ENCODE measurements at regions not wholly inside any gene's neighbourhood (a gene's known extent, or its start where the extent isn't known, plus 50 kb on each side); places are given as distances from the start of the nearest gene placed in this dataset.

- Mint-ChIP-seq H3K4me1 (ENCODE audit: low read depth) (peaks cover 6% of the 10 kb centered on the region), H3K4me3 (ENCODE audit: low read depth) (no peak overlapping the region), H3K9me3 (ENCODE audit: low read depth) (no peaks in the 10 kb centered on the region), H3K36me3 (ENCODE audit: insufficient read depth) (no peaks in the 10 kb centered on the region), H3K27me3 (no peaks in the 10 kb centered on the region), H3K27ac (no peak overlapping the region)
- DNase-seq (ENCODE audit: low spot score, unreplicated experiment), result no peak
- no peak for TF ChIP-seq CTCF (IDR thresholded peaks at IDR 0.05; ENCODE audit: unreplicated experiment)
Observed at GRCh38 chr2:102932501-102932900, 170.7 kb downstream of the TMEM182 start.

- TF ChIP-seq CTCF (IDR thresholded peaks at IDR 0.05; ENCODE audit: unreplicated experiment), result no peak
- Mint-ChIP-seq H3K36me3 (ENCODE audit: insufficient read depth) (no peaks in the 10 kb centered on the region), H3K4me1 (ENCODE audit: low read depth) (no peaks in the 10 kb centered on the region), H3K27me3 (no peaks in the 10 kb centered on the region), H3K27ac (no peak overlapping the region), H3K4me3 (ENCODE audit: low read depth) (no peak overlapping the region), H3K9me3 (ENCODE audit: low read depth) (peaks cover 13% of the 10 kb centered on the region)
- DNase-seq (ENCODE audit: low spot score, unreplicated experiment), result no peak
Observed at GRCh38 chr2:102939207-102939606, 177.4 kb downstream of the TMEM182 start.

- H3K4me3 Mint-ChIP-seq (ENCODE audit: low read depth), result no peak overlapping the region
- TF ChIP-seq CTCF (IDR thresholded peaks at IDR 0.05; ENCODE audit: unreplicated experiment), result no peak
- DNase-seq (ENCODE audit: low spot score, unreplicated experiment), result no peak
- no peak overlapping the region for H3K27ac Mint-ChIP-seq
- peaks cover 13% of the 10 kb centered on the region for H3K9me3 Mint-ChIP-seq (ENCODE audit: low read depth)
- no peaks in the 10 kb centered on the region for H3K4me1 Mint-ChIP-seq (ENCODE audit: low read depth)
- H3K36me3 Mint-ChIP-seq (ENCODE audit: insufficient read depth), result no peaks in the 10 kb centered on the region
- no peaks in the 10 kb centered on the region for H3K27me3 Mint-ChIP-seq
Observed at GRCh38 chr2:102940684-102941083, 178.9 kb downstream of the TMEM182 start.

- no peak overlapping the region for H3K4me3 Mint-ChIP-seq (ENCODE audit: low read depth)
- no peak for TF ChIP-seq CTCF (IDR thresholded peaks at IDR 0.05; ENCODE audit: unreplicated experiment)
- no peak for DNase-seq (ENCODE audit: low spot score, unreplicated experiment)
- H3K27ac Mint-ChIP-seq, result no peak overlapping the region
- H3K27me3 Mint-ChIP-seq, result no peaks in the 10 kb centered on the region
- H3K36me3 Mint-ChIP-seq (ENCODE audit: insufficient read depth), result no peaks in the 10 kb centered on the region
- peaks cover 13% of the 10 kb centered on the region for H3K9me3 Mint-ChIP-seq (ENCODE audit: low read depth)
- H3K4me1 Mint-ChIP-seq (ENCODE audit: low read depth), result no peaks in the 10 kb centered on the region
Observed at GRCh38 chr2:102942107-102942506, 180.3 kb downstream of the TMEM182 start.

GRCh38 chr2:102943251-102943650 is 181.4 kb downstream of the TMEM182 start:
- TF ChIP-seq CTCF (IDR thresholded peaks at IDR 0.05; ENCODE audit: unreplicated experiment), result no peak
- peaks cover 11% of the 10 kb centered on the region for H3K9me3 Mint-ChIP-seq (ENCODE audit: low read depth)
- no peak for DNase-seq (ENCODE audit: low spot score, unreplicated experiment)
- no peaks in the 10 kb centered on the region for H3K4me1 Mint-ChIP-seq (ENCODE audit: low read depth)
- H3K27ac Mint-ChIP-seq, result no peak overlapping the region
- no peaks in the 10 kb centered on the region for H3K27me3 Mint-ChIP-seq
- no peaks in the 10 kb centered on the region for H3K36me3 Mint-ChIP-seq (ENCODE audit: insufficient read depth)
- H3K4me3 Mint-ChIP-seq (ENCODE audit: low read depth), result no peak overlapping the region
